Suprapubic skin (tissue), 3 donors: ENCODE measurements at regions not wholly inside any gene's neighbourhood (a gene's known extent, or its start where the extent isn't known, plus 50 kb on each side); places are given as distances from the start of the nearest gene placed in this dataset.

Experiments
- EP300 ChIP-seq: sonication (generic); formaldehyde crosslinking; IDR thresholded peaks from one replicate; pipeline ENCODE4 v1.6.1; 2017; ENCODE audit warnings: antibody characterized with exemption
- POLR2A ChIP-seq, 2 donors: fragments of 450-650 bp; IDR thresholded peaks; one replicate each; pipeline ENCODE4 v1.6.1; 2017; ENCODE audit warnings: antibody characterized with exemption in 2 of 2, mild to moderate bottlenecking in 2 of 2, moderate library complexity in 2 of 2
- TF ChIP-seq, protein P1 (sequence below), 2 donors: fragments of 200-600 bp in 1 of 2; fragments of 450-650 bp in 1 of 2; sonication (generic) in 1 of 2; IDR thresholded peaks; one replicate each; pipeline ENCODE4 v1.5.1; 2016 to 2019; ENCODE audit warnings: antibody characterized with exemption in 2 of 2, mild to moderate bottlenecking in 1 of 2, moderate library complexity in 1 of 2

- TF ChIP-seq, protein P1, sequence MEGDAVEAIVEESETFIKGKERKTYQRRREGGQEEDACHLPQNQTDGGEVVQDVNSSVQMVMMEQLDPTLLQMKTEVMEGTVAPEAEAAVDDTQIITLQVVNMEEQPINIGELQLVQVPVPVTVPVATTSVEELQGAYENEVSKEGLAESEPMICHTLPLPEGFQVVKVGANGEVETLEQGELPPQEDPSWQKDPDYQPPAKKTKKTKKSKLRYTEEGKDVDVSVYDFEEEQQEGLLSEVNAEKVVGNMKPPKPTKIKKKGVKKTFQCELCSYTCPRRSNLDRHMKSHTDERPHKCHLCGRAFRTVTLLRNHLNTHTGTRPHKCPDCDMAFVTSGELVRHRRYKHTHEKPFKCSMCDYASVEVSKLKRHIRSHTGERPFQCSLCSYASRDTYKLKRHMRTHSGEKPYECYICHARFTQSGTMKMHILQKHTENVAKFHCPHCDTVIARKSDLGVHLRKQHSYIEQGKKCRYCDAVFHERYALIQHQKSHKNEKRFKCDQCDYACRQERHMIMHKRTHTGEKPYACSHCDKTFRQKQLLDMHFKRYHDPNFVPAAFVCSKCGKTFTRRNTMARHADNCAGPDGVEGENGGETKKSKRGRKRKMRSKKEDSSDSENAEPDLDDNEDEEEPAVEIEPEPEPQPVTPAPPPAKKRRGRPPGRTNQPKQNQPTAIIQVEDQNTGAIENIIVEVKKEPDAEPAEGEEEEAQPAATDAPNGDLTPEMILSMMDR (IDR thresholded peaks at IDR 0.05): no peak
- no peak for TF ChIP-seq EP300
- TF ChIP-seq POLR2A (IDR thresholded peaks at IDR 0.05): no peak
Observed at GRCh38 chr10:121406823-121407545, 191.3 kb downstream of the FGFR2 start.
